MM.1S (cell line): ENCODE measurements at regions not wholly inside any gene's neighbourhood (a gene's known extent, or its start where the extent isn't known, plus 50 kb on each side); places are given as distances from the start of the nearest gene placed in this dataset.

Experiments used
- DNase-seq: peaks from one replicate; pipeline ENCODE4 v3.0.0-alpha.2; 2015
- H2AFZ ChIP-seq: fragments of 300-600 bp; sonication (generic); 2 replicates; pipeline ENCODE4 v1.6.0; 2016; ENCODE audit warnings: antibody characterized with exemption, low read length
- H3F3A ChIP-seq: fragments of 300-600 bp; sonication (generic); 2 replicates; pipeline ENCODE4 v1.6.1; 2016; ENCODE audit warnings: mild to moderate bottlenecking, antibody characterized with exemption, low read length, moderate library complexity, mixed read lengths; ENCODE audit not compliant: insufficient read depth
- H3K27ac ChIP-seq: fragments of 300-600 bp; sonication (generic); 2 replicates; pipeline ENCODE4 v1.5.1; 2016; ENCODE audit warnings: mild to moderate bottlenecking, low read length
- H3K27me3 ChIP-seq: fragments of 300-600 bp; sonication (generic); replicated peaks from 2 replicates; pipeline ENCODE4 v1.6.0; 2016; ENCODE audit warnings: low read length; ENCODE audit not compliant: insufficient read depth
- H3K36me3 ChIP-seq: fragments of 300-600 bp; sonication (generic); replicated peaks from 2 replicates; pipeline ENCODE4 v1.6.1; 2016; ENCODE audit warnings: mild to moderate bottlenecking, low read length, mixed read lengths; ENCODE audit not compliant: insufficient read depth
- H3K4me1 ChIP-seq: fragments of 300-600 bp; sonication (generic); 2 replicates; pipeline ENCODE4 v1.6.1; 2016; ENCODE audit warnings: low read length, mixed read lengths
- H3K4me2 ChIP-seq: fragments of 300-600 bp; sonication (generic); 2 replicates; pipeline ENCODE4 v1.6.0; 2016; ENCODE audit warnings: low read depth, low read length
- H3K4me3 ChIP-seq: fragments of 300-600 bp; sonication (generic); 2 replicates; pipeline ENCODE4 v1.5.1; 2016; ENCODE audit warnings: low read length, mixed read lengths
- H3K79me2 ChIP-seq: fragments of 300-600 bp; sonication (generic); 2 replicates; pipeline ENCODE4 v1.6.1; 2016; ENCODE audit warnings: mixed run types, low read length, mixed read lengths
- H3K9ac ChIP-seq: fragments of 300-600 bp; sonication (generic); 2 replicates; pipeline ENCODE4 v1.6.1; 2016; ENCODE audit warnings: low read length, mixed read lengths
- H3K9me2 ChIP-seq: fragments of 300-600 bp; sonication (generic); replicated peaks from 2 replicates; pipeline ENCODE4 v1.6.1; 2016; ENCODE audit warnings: mild to moderate bottlenecking, low read length, mixed read lengths; ENCODE audit not compliant: insufficient read depth
- H3K9me3 ChIP-seq: fragments of 300-600 bp; sonication (generic); replicated peaks from 2 replicates; pipeline ENCODE4 v1.6.1; 2016; ENCODE audit warnings: mild to moderate bottlenecking, low read length, mixed read lengths; ENCODE audit not compliant: insufficient read depth
- H4K20me1 ChIP-seq: fragments of 300-600 bp; sonication (generic); 2 replicates; pipeline ENCODE4 v1.6.1; 2016; ENCODE audit warnings: mild to moderate bottlenecking, low read length, moderate library complexity, mixed read lengths; ENCODE audit not compliant: insufficient read depth
- CTCF ChIP-seq: fragments of 300-600 bp; sonication (generic); IDR thresholded peaks from 2 replicates; pipeline ENCODE4 v1.5.1; 2016; ENCODE audit warnings: antibody characterized with exemption, low read length, mixed read lengths
- EZH2 ChIP-seq: fragments of 300-600 bp; sonication (generic); optimal IDR thresholded peaks from 2 replicates; pipeline ENCODE3; 2017; ENCODE audit warnings: low read depth, mild to moderate bottlenecking, antibody characterized with exemption, low read length, mixed read lengths
- EZH2phosphoT487 ChIP-seq: fragments of 300-600 bp; sonication (generic); IDR thresholded peaks from 2 replicates; pipeline ENCODE4 v1.6.1; 2018; ENCODE audit warnings: antibody characterized with exemption, low read length

GRCh38 chr9:82342046-82342445, 353.5 kb downstream of the SPATA31D1 start:
- Histone ChIP-seq H3K27me3 (no peaks in the 10 kb centered on the region), H3K9ac (no peak overlapping the region), H3K4me2 (no peak overlapping the region), H3K79me2 (no peaks in the 10 kb centered on the region), H3K4me1 (no peaks in the 10 kb centered on the region), H3K4me3 (no peak overlapping the region), H3K9me3 (no peaks in the 10 kb centered on the region), H3K27ac (no peak overlapping the region), H3F3A (no peaks in the 10 kb centered on the region), H3K36me3 (no peaks in the 10 kb centered on the region), H3K9me2 (no peaks in the 10 kb centered on the region), H4K20me1 (no peaks in the 10 kb centered on the region), H2AFZ (no peak overlapping the region)
- DNase-seq: no peak
- TF ChIP-seq EZH2phosphoT487 (no peak), EZH2 (no peak), CTCF (no peak)

DNA sequence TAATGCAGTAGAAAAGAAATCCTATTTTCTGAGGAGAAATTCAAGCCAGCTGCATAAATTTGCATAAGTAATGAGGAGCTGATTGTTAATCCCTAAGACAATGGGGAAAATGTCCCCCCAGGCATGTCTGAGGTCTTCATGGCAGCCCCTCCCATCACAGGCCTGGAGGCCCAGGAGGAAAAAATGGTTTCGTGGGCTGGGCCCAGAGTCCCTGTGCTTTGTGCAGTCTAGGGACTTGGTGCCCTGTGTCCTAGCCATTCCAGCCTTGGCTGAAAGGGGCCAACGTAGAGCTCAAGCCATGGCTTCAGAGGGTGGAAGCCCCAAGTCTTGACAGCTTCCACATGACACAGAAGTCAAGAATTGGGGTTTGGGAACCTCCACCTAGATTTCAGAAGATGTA, 357.5 kb downstream of the SPATA31D1 start:
- Histone ChIP-seq H3K36me3 (no peaks in the 10 kb centered on the region), H3K4me3 (no peak overlapping the region), H3F3A (no peaks in the 10 kb centered on the region), H3K27ac (no peak overlapping the region), H2AFZ (no peak overlapping the region), H3K9ac (no peak overlapping the region), H3K79me2 (no peaks in the 10 kb centered on the region), H3K4me2 (no peak overlapping the region), H3K9me2 (no peaks in the 10 kb centered on the region), H3K27me3 (no peaks in the 10 kb centered on the region), H4K20me1 (no peaks in the 10 kb centered on the region), H3K9me3 (no peaks in the 10 kb centered on the region), H3K4me1 (no peaks in the 10 kb centered on the region)
- TF ChIP-seq CTCF (no peak), EZH2 (no peak), EZH2phosphoT487 (no peak)
- DNase-seq: no peak

- Histone ChIP-seq H3K36me3 (no peaks in the 10 kb centered on the region), H3K9me2 (no peaks in the 10 kb centered on the region), H3F3A (no peaks in the 10 kb centered on the region), H2AFZ (no peak overlapping the region), H3K4me3 (no peak overlapping the region), H3K9ac (no peak overlapping the region), H3K27me3 (no peaks in the 10 kb centered on the region), H3K4me1 (no peaks in the 10 kb centered on the region), H4K20me1 (no peaks in the 10 kb centered on the region), H3K4me2 (no peak overlapping the region), H3K79me2 (no peaks in the 10 kb centered on the region), H3K27ac (no peak overlapping the region), H3K9me3 (no peaks in the 10 kb centered on the region)
- no peak for DNase-seq
- no peak for TF ChIP-seq EZH2
- TF ChIP-seq CTCF: no peak
- no peak for TF ChIP-seq EZH2phosphoT487
These were observed 365.2 kb downstream of the SPATA31D1 start for GRCh38 chr9:82353631-82354278.
